ENCODE measurements at regions not wholly inside any gene's neighbourhood (a gene's known extent, or its start where the extent isn't known, plus 50 kb on each side); places are given as distances from the start of the nearest gene placed in this dataset.

DNA sequence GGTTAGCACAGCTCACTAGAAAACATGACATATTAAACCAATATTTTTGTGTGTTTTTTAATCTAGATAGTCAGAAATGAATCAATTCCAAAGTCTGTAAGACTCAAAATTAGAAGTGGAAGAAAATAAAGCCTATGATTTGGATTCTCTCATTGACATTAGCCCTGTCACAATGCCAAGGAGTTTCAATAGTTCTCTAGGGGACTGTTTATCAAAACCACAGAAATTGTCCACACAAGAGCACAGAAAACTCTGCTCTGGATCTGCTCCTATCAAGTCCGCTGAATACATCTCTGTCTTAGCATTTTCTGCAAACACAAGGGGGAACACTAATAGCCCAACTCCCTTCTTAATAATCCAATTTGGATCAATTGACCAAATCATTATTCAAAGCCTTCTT is 152.0 kb downstream of the HS3ST3B1 start:
- no TSS peak for BruUV-seq (replicated peaks)
- POLR2A ChIA-PET, result no interaction called here
- CTCF ChIA-PET, result no interaction called here

DNA sequence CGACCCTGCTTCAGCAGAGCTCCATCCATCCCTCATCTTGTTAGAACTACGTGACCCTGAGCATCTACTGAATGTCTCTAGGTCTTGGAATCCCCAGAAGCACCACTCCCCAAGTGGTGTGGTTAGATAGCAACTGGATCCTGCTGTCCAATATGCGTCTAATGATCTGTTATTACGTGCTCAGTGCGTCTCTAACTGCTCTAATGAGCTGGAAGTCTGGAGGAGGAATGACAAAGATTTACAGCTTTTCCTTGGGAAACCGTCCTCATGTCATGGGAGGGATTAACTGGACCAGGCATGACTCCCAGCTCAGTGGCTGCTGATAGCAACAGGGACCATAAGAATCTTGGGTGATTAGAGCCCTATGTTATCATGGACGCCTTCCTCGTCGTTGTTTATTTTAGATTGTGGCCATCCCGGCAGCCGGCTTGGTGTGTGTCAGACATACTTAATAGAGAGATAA is 150.9 kb downstream of the HS3ST3B1 start:
- H3K4me3 ChIP-seq (ENCODE audit: low read depth, low read length), result no peak overlapping the region
- no peaks in the 10 kb centered on the region for H3K27me3 ChIP-seq (replicated peaks; ENCODE audit: control insufficient read depth, insufficient read depth, low read length)
- TF ChIP-seq, protein P1, sequence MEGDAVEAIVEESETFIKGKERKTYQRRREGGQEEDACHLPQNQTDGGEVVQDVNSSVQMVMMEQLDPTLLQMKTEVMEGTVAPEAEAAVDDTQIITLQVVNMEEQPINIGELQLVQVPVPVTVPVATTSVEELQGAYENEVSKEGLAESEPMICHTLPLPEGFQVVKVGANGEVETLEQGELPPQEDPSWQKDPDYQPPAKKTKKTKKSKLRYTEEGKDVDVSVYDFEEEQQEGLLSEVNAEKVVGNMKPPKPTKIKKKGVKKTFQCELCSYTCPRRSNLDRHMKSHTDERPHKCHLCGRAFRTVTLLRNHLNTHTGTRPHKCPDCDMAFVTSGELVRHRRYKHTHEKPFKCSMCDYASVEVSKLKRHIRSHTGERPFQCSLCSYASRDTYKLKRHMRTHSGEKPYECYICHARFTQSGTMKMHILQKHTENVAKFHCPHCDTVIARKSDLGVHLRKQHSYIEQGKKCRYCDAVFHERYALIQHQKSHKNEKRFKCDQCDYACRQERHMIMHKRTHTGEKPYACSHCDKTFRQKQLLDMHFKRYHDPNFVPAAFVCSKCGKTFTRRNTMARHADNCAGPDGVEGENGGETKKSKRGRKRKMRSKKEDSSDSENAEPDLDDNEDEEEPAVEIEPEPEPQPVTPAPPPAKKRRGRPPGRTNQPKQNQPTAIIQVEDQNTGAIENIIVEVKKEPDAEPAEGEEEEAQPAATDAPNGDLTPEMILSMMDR (IDR thresholded peaks at IDR 0.05; ENCODE audit: insufficient read depth in 1 of 2, low read depth in 1 of 2, low read length in 1 of 2, severe bottlenecking in 1 of 2, unreplicated experiment in 1 of 2), result no peak
- ChIA-PET POLR2A (no interaction called here), CTCF (no interaction called here)
- H3K4me1 Mint-ChIP-seq (ENCODE audit: low read depth, unreplicated experiment), result peaks cover 6% of the 10 kb centered on the region
- H3K4me1 ChIP-seq, result no peaks in the 10 kb centered on the region
- no peak overlapping the region for H3K4me3 Mint-ChIP-seq (ENCODE audit: unreplicated experiment)
- H3K27ac Mint-ChIP-seq (ENCODE audit: unreplicated experiment), result no peak overlapping the region
- no peaks in the 10 kb centered on the region for H3K27me3 Mint-ChIP-seq (ENCODE audit: insufficient read depth, unreplicated experiment)
- no TSS peak for BruUV-seq (replicated peaks)
- H3K9me3 ChIP-seq, result no peaks in the 10 kb centered on the region
- H3K36me3 ChIP-seq (ENCODE audit: control insufficient read depth, insufficient read depth, low read length), result no peaks in the 10 kb centered on the region
- peak; percentile 1 to 26 for DNase-seq
- intact Hi-C loops (cut with micrococcal nuclease; ENCODE audit: unreplicated experiment), result no loop called here
- no peaks in the 10 kb centered on the region for H3K36me3 Mint-ChIP-seq (ENCODE audit: insufficient read depth, unreplicated experiment)
- peaks cover 13% of the 10 kb centered on the region for H3K9me3 Mint-ChIP-seq (ENCODE audit: unreplicated experiment)

More for the DNA sequence above, 152.0 kb downstream of the HS3ST3B1 start:
- intact Hi-C loops (cut with micrococcal nuclease; ENCODE audit: unreplicated experiment), result no loop called here
- H3K27me3 Mint-ChIP-seq (ENCODE audit: insufficient read depth, unreplicated experiment), result no peaks in the 10 kb centered on the region
- TF ChIP-seq, protein P1 (IDR thresholded peaks at IDR 0.05; ENCODE audit: insufficient read depth in 1 of 2, low read depth in 1 of 2, low read length in 1 of 2, severe bottlenecking in 1 of 2, unreplicated experiment in 1 of 2), result no peak
- H3K4me3 Mint-ChIP-seq (ENCODE audit: unreplicated experiment), result no peak overlapping the region
- no peak overlapping the region for H3K27ac Mint-ChIP-seq (ENCODE audit: unreplicated experiment)
- no peaks in the 10 kb centered on the region for H3K27me3 ChIP-seq (replicated peaks; ENCODE audit: control insufficient read depth, insufficient read depth, low read length)
- no peaks in the 10 kb centered on the region for H3K36me3 Mint-ChIP-seq (ENCODE audit: insufficient read depth, unreplicated experiment)
- peaks cover 13% of the 10 kb centered on the region for H3K9me3 Mint-ChIP-seq (ENCODE audit: unreplicated experiment)
- no peaks in the 10 kb centered on the region for H3K9me3 ChIP-seq
- no peaks in the 10 kb centered on the region for H3K4me1 ChIP-seq
- H3K36me3 ChIP-seq (ENCODE audit: control insufficient read depth, insufficient read depth, low read length), result no peaks in the 10 kb centered on the region
- DNase-seq, result no peak
- no peak overlapping the region for H3K4me3 ChIP-seq (ENCODE audit: low read depth, low read length)
- peaks cover 6% of the 10 kb centered on the region for H3K4me1 Mint-ChIP-seq (ENCODE audit: low read depth, unreplicated experiment)

DNA sequence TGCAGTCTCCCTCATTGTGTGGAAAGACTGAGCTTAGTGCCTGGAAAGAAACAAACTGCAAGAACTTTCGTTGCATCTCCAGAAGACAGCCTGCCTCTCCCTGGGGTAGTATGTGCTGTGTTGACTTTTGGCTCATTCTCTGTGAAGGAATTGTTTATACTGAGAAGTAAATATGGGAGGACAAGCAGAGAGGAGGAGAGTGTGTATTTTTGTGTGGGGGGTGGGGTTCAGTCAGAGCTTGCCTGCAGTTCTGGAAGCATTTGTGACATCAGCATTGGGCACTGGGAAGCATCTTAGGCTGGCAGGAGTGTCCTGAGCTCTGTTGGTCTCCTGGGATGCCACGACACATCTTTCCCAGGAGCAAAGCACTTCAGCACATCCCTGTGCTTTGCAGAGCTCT is 147.9 kb downstream of the HS3ST3B1 start:
- BruUV-seq (replicated peaks), result no TSS peak
- Mint-ChIP-seq H3K27me3 (ENCODE audit: insufficient read depth, unreplicated experiment) (no peaks in the 10 kb centered on the region), H3K36me3 (ENCODE audit: insufficient read depth, unreplicated experiment) (no peaks in the 10 kb centered on the region), H3K9me3 (ENCODE audit: unreplicated experiment) (peaks cover 9% of the 10 kb centered on the region), H3K4me3 (ENCODE audit: unreplicated experiment) (no peak overlapping the region), H3K27ac (ENCODE audit: unreplicated experiment) (no peak overlapping the region), H3K4me1 (ENCODE audit: low read depth, unreplicated experiment) (peaks cover 6% of the 10 kb centered on the region)
- CTCF ChIA-PET, result no interaction called here
- H3K36me3 ChIP-seq (ENCODE audit: control insufficient read depth, insufficient read depth, low read length), result no peaks in the 10 kb centered on the region
- no peaks in the 10 kb centered on the region for H3K4me1 ChIP-seq
- POLR2A ChIA-PET, result no interaction called here
- no peaks in the 10 kb centered on the region for H3K27me3 ChIP-seq (replicated peaks; ENCODE audit: control insufficient read depth, insufficient read depth, low read length)
- no peaks in the 10 kb centered on the region for H3K9me3 ChIP-seq
- TF ChIP-seq, protein P1 (IDR thresholded peaks at IDR 0.05; ENCODE audit: insufficient read depth in 1 of 2, low read depth in 1 of 2, low read length in 1 of 2, severe bottlenecking in 1 of 2, unreplicated experiment in 1 of 2), result no peak
- intact Hi-C loops (cut with micrococcal nuclease; ENCODE audit: unreplicated experiment), result no loop called here
- DNase-seq, result no peak
- H3K4me3 ChIP-seq (ENCODE audit: low read depth, low read length), result no peak overlapping the region

Data from Caco-2 (cell line).